ENCODE measurements at regions not wholly inside any gene's neighbourhood (a gene's known extent, or its start where the extent isn't known, plus 50 kb on each side); places are given as distances from the start of the nearest gene placed in this dataset.

- TF ChIP-seq POLR2A (IDR thresholded peaks at IDR 0.05; ENCODE audit: extremely low read depth, insufficient read length) (no peak), CTCF (IDR thresholded peaks at IDR 0.05; ENCODE audit: low read depth, low read length) (no peak), MAX (IDR thresholded peaks at IDR 0.05; ENCODE audit: low read depth, low read length) (no peak), MYC (IDR thresholded peaks at IDR 0.05; ENCODE audit: low read depth, low read length) (no peak)
These were observed 505.1 kb downstream of the DNAH5 start for GRCh38 chr5:13439430-13439829.
